Smooth muscle cell (in vitro differentiated cells): ENCODE measurements at regions not wholly inside any gene's neighbourhood (a gene's known extent, or its start where the extent isn't known, plus 50 kb on each side); places are given as distances from the start of the nearest gene placed in this dataset.

Experiments used
- DNase-seq: peaks from one replicate; lab custom pipeline; 2025; ENCODE audit not compliant: unreplicated experiment; lab: John Stamatoyannopoulos, UW
- H2AFZ ChIP-seq: fragments of 200-600 bp; sonication (generic); 2 replicates; pipeline ENCODE4 v1.6.0; 2016; ENCODE audit warnings: antibody characterized with exemption, low read depth, mild to moderate bottlenecking
- H3F3A ChIP-seq: fragments of 200-600 bp; sonication (generic); 2 replicates; pipeline ENCODE4 v1.6.0; 2017; ENCODE audit warnings: antibody characterized with exemption, low read depth
- H3K27ac ChIP-seq: fragments of 200-600 bp; sonication (generic); 2 replicates; pipeline ENCODE4 v1.5.1; 2016; ENCODE audit warnings: low read depth, mild to moderate bottlenecking
- H3K27me3 ChIP-seq: fragments of 200-600 bp; sonication (generic); 2 replicates; pipeline ENCODE4 v1.6.1; 2016; ENCODE audit warnings: low read depth, mild to moderate bottlenecking
- H3K36me3 ChIP-seq: fragments of 200-600 bp; sonication (generic); 2 replicates; pipeline ENCODE4 v1.5.1; 2016; ENCODE audit warnings: low read depth
- H3K4me1 ChIP-seq: fragments of 200-600 bp; sonication (generic); 2 replicates; pipeline ENCODE4 v1.5.1; 2016; ENCODE audit warnings: low read depth
- H3K4me2 ChIP-seq: fragments of 200-600 bp; sonication (generic); 2 replicates; pipeline ENCODE4 v1.6.0; 2016; ENCODE audit warnings: mild to moderate bottlenecking
- H3K4me3 ChIP-seq: fragments of 200-600 bp; sonication (generic); 2 replicates; pipeline ENCODE4 v1.5.1; 2016; ENCODE audit warnings: mild to moderate bottlenecking
- H3K79me2 ChIP-seq: fragments of 200-600 bp; sonication (generic); 2 replicates; pipeline ENCODE4 v1.6.0; 2016; ENCODE audit warnings: low read depth, mild to moderate bottlenecking
- H3K9ac ChIP-seq: fragments of 200-600 bp; sonication (generic); 2 replicates; pipeline ENCODE4 v1.6.0; 2016; ENCODE audit warnings: low read depth
- H3K9me3 ChIP-seq: fragments of 200-600 bp; sonication (generic); replicated peaks from 2 replicates; pipeline ENCODE4 v1.5.1; 2016; ENCODE audit warnings: low read depth
- H4K20me1 ChIP-seq: fragments of 200-600 bp; sonication (generic); 2 replicates; pipeline ENCODE4 v1.6.0; 2016; ENCODE audit warnings: low read depth
- WGBS: methylation state at CpG from one replicate; pipeline ENCODE4 v1.1.7; 2016; ENCODE audit warnings: low lambda C conversion rate; 5-methylcytosine and 5-hydroxymethylcytosine counted together
- TF ChIP-seq, protein P1 (sequence below): fragments of 200-600 bp; sonication (generic); IDR thresholded peaks from 2 replicates; pipeline ENCODE4 v1.5.1; 2017; ENCODE audit warnings: borderline replicate concordance, mild to moderate bottlenecking, antibody characterized with exemption; ENCODE audit not compliant: insufficient read depth, poor library complexity, severe bottlenecking

- Histone ChIP-seq H3F3A (no peaks in the 10 kb centered on the region), H3K36me3 (no peaks in the 10 kb centered on the region), H3K27ac (no peak overlapping the region), H3K9ac (no peak overlapping the region), H3K27me3 (no peaks in the 10 kb centered on the region), H3K9me3 (no peaks in the 10 kb centered on the region), H2AFZ (no peak overlapping the region), H4K20me1 (no peaks in the 10 kb centered on the region), H3K4me2 (no peak overlapping the region), H3K4me1 (no peaks in the 10 kb centered on the region), H3K79me2 (no peaks in the 10 kb centered on the region), H3K4me3 (no peak overlapping the region)
- TF ChIP-seq, protein P1, sequence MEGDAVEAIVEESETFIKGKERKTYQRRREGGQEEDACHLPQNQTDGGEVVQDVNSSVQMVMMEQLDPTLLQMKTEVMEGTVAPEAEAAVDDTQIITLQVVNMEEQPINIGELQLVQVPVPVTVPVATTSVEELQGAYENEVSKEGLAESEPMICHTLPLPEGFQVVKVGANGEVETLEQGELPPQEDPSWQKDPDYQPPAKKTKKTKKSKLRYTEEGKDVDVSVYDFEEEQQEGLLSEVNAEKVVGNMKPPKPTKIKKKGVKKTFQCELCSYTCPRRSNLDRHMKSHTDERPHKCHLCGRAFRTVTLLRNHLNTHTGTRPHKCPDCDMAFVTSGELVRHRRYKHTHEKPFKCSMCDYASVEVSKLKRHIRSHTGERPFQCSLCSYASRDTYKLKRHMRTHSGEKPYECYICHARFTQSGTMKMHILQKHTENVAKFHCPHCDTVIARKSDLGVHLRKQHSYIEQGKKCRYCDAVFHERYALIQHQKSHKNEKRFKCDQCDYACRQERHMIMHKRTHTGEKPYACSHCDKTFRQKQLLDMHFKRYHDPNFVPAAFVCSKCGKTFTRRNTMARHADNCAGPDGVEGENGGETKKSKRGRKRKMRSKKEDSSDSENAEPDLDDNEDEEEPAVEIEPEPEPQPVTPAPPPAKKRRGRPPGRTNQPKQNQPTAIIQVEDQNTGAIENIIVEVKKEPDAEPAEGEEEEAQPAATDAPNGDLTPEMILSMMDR: no peak
- WGBS: 50% methylated on average over 3 of the region's 3 CpGs
- no peak for DNase-seq
These were observed 68.1 kb upstream of the SULT1C3 start for GRCh38 chr2:108171657-108172056.

- no peaks in the 10 kb centered on the region for H3K4me1 ChIP-seq
These were observed 57.3 kb upstream of the SULT1C3 start for GRCh38 chr2:108182489-108182888.

GRCh38 chr2:108184419-108184818 is 55.3 kb upstream of the SULT1C3 start:
- H2AFZ ChIP-seq: no peak overlapping the region
- TF ChIP-seq, protein P1: peak; percentile 37
- H4K20me1 ChIP-seq: no peaks in the 10 kb centered on the region
- WGBS: 54% methylated on average over 2 of the region's 2 CpGs
- H3K4me2 ChIP-seq: no peak overlapping the region
- H3K27ac ChIP-seq: no peak overlapping the region
- no peaks in the 10 kb centered on the region for H3K9me3 ChIP-seq
- H3K4me3 ChIP-seq: no peak overlapping the region
- H3F3A ChIP-seq: no peaks in the 10 kb centered on the region
- no peaks in the 10 kb centered on the region for H3K27me3 ChIP-seq
- no peak for DNase-seq
- H3K9ac ChIP-seq: no peak overlapping the region
- no peaks in the 10 kb centered on the region for H3K36me3 ChIP-seq
- no peaks in the 10 kb centered on the region for H3K4me1 ChIP-seq
- no peaks in the 10 kb centered on the region for H3K79me2 ChIP-seq

More at GRCh38 chr2:108182489-108182888, 57.3 kb upstream of the SULT1C3 start:
- no peak overlapping the region for H3K27ac ChIP-seq
- H3K27me3 ChIP-seq: no peaks in the 10 kb centered on the region
- H3K9me3 ChIP-seq: no peaks in the 10 kb centered on the region
- no peaks in the 10 kb centered on the region for H3K79me2 ChIP-seq
- H3K9ac ChIP-seq: no peak overlapping the region
- no peaks in the 10 kb centered on the region for H4K20me1 ChIP-seq
- no peaks in the 10 kb centered on the region for H3F3A ChIP-seq
- no peak overlapping the region for H2AFZ ChIP-seq
- no peaks in the 10 kb centered on the region for H3K36me3 ChIP-seq
- no peak overlapping the region for H3K4me2 ChIP-seq
- no peak for DNase-seq
- WGBS: 40% methylated on average over 7 of the region's 7 CpGs
- no peak overlapping the region for H3K4me3 ChIP-seq
- TF ChIP-seq, protein P1: peak; percentile 30

- H3K4me2 ChIP-seq: no peak overlapping the region
- 67% methylated on average over 1 of the region's 1 CpG for WGBS
- H2AFZ ChIP-seq: no peak overlapping the region
These were observed 50.5 kb upstream of the SULT1C3 start for GRCh38 chr2:108189316-108189715.

More at GRCh38 chr2:108189316-108189715, 50.5 kb upstream of the SULT1C3 start:
- Histone ChIP-seq H3K27me3 (no peaks in the 10 kb centered on the region), H4K20me1 (no peaks in the 10 kb centered on the region), H3K79me2 (no peaks in the 10 kb centered on the region), H3K9ac (no peak overlapping the region), H3K36me3 (no peaks in the 10 kb centered on the region), H3K9me3 (no peaks in the 10 kb centered on the region), H3K4me1 (no peaks in the 10 kb centered on the region), H3F3A (no peaks in the 10 kb centered on the region), H3K4me3 (no peak overlapping the region), H3K27ac (peak overlapping the region; percentile 78)
- TF ChIP-seq, protein P1: no peak
- DNase-seq: no peak
